Mucosa of descending colon (tissue), 3 donors: ENCODE measurements at regions not wholly inside any gene's neighbourhood (a gene's known extent, or its start where the extent isn't known, plus 50 kb on each side); places are given as distances from the start of the nearest gene placed in this dataset.

Source experiments
- ATAC-seq: fragments of 200-7000 bp; cut with Tn5 transposase; one replicate; pipeline ENCODE4 v1.9.1; 2020; ENCODE audit warnings: mild to moderate bottlenecking, moderate library complexity
- DNase-seq, 3 donors: peaks; one replicate each; pipeline ENCODE4 v3.0.0-alpha.2; 2020
- H3K36me3 ChIP-seq: fragments of 200-600 bp; one replicate; pipeline ENCODE4 v1.8.0; 2021; ENCODE audit warnings: low read depth, mild to moderate bottlenecking
- H3K4me1 ChIP-seq: fragments of 200-600 bp; one replicate; pipeline ENCODE4 v1.8.0; 2021; ENCODE audit warnings: low read depth, mild to moderate bottlenecking
- H3K4me3 ChIP-seq: fragments of 200-600 bp; one replicate; pipeline ENCODE4 v1.8.0; 2021; ENCODE audit warnings: mild to moderate bottlenecking
- H3K9me3 ChIP-seq: fragments of 200-600 bp; one replicate; pipeline ENCODE4 v1.8.0; 2021; ENCODE audit warnings: mild to moderate bottlenecking
- intact Hi-C, 2 donors: fragments of 100-400 bp; cut with DNase I in 1 of 2; cut with micrococcal nuclease in 1 of 2; formaldehyde crosslinking; loops; one replicate each; pipeline versions ENCODE4 v1.11.0 to v1.11.1; 2022; cut with DNase I, micrococcal nuclease
- TF ChIP-seq, protein P1 (sequence below): fragments of 200-600 bp; IDR thresholded peaks from one replicate; pipeline ENCODE4 v1.8.0; 2022; ENCODE audit warnings: antibody characterized with exemption, mild to moderate bottlenecking
- donor health status: DM: no; HTN: no; CAD: no; lungs with moderate emphysema.
- donor health status: DM: no; HTN: no; CAD: no.
- donor health status: DM: no; HTN: yes; CAD: no.

DNA sequence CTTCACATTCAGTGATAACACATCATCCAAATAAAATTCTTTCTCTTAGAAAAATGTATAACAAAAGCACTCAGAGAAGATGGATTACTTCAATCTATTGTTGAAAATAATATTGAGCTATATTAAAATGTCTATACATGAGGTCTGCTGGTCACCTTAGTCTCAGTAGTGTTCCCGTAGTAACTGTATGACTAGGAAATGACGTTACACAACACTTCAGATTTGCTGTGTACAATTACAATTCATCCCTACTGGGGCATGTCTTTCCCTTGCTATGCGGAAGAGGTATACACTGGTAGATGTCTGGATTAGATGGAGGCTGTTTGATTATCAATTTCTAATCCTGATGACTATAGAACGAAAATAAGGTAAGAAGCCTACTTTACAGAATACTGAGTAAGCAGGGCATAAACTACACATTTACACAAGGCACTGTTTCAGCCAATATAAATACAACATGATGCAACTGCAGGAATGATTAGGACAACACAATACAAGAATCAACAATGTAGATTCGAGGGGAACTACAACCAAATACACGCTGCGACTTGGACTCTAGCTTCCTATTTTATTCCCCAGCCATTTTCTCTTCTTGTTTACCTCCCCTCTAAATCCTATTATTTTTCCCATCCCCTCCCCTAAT is 982.5 kb upstream of the CDH8 start:
- ATAC-seq (no peak), DNase-seq (no peak)
- Histone ChIP-seq H3K36me3 (no peaks in the 10 kb centered on the region), H3K4me1 (no peaks in the 10 kb centered on the region), H3K4me3 (no peak overlapping the region), H3K9me3 (no peaks in the 10 kb centered on the region)
- TF ChIP-seq, protein P1, sequence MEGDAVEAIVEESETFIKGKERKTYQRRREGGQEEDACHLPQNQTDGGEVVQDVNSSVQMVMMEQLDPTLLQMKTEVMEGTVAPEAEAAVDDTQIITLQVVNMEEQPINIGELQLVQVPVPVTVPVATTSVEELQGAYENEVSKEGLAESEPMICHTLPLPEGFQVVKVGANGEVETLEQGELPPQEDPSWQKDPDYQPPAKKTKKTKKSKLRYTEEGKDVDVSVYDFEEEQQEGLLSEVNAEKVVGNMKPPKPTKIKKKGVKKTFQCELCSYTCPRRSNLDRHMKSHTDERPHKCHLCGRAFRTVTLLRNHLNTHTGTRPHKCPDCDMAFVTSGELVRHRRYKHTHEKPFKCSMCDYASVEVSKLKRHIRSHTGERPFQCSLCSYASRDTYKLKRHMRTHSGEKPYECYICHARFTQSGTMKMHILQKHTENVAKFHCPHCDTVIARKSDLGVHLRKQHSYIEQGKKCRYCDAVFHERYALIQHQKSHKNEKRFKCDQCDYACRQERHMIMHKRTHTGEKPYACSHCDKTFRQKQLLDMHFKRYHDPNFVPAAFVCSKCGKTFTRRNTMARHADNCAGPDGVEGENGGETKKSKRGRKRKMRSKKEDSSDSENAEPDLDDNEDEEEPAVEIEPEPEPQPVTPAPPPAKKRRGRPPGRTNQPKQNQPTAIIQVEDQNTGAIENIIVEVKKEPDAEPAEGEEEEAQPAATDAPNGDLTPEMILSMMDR: no peak
- intact Hi-C loops: no loop called here

DNA sequence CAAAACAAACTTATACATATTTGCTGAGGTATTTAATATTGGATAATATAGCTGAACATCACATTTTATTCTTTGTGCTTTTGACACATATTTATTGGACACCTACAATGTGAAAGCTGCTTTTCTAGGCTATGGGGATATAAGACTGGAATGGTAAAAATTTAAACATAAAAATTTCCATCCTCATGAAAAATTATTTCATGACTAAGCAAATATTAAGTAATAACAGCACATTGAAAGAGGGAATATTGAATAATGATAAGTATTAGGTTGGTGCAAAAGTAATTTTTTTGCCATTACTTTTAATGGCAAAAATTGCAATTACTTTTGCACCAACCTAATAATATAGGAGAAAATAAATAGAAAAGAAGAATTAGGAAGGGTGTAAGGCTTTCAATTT is 972.5 kb upstream of the CDH8 start:
- no peaks in the 10 kb centered on the region for H3K4me1 ChIP-seq
- no peak overlapping the region for H3K4me3 ChIP-seq
- ATAC-seq: no peak
- TF ChIP-seq, protein P1: no peak
- no peaks in the 10 kb centered on the region for H3K36me3 ChIP-seq
- DNase-seq: no peak
- intact Hi-C loops: no loop called here
- H3K9me3 ChIP-seq: no peaks in the 10 kb centered on the region

DNA sequence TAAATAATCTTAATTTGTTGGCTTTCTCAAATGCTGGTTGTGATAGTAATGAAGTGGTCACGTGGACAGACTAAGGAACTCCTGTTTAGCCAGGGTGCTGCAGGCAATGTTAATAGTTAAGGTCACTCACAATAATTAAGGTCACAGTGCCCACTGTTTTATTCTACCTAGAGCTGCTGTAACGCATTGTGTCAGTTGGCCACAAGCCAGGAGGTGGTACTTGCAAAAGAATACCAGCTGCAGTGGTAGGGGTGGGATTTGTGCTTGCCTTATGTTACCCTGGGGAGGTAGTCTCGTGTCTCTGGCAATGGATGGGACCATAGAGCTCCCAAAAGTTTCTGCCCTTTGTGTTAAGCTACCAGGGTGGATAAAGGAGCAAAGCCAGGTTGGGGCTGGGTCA is 969.1 kb upstream of the CDH8 start:
- ATAC-seq (no peak), DNase-seq (no peak)
- TF ChIP-seq, protein P1: no peak
- intact Hi-C loops: no loop called here
- H3K4me3 ChIP-seq: no peak overlapping the region
- H3K9me3 ChIP-seq: peaks cover 3% of the 10 kb centered on the region
- no peaks in the 10 kb centered on the region for H3K36me3 ChIP-seq
- H3K4me1 ChIP-seq: no peaks in the 10 kb centered on the region

DNA sequence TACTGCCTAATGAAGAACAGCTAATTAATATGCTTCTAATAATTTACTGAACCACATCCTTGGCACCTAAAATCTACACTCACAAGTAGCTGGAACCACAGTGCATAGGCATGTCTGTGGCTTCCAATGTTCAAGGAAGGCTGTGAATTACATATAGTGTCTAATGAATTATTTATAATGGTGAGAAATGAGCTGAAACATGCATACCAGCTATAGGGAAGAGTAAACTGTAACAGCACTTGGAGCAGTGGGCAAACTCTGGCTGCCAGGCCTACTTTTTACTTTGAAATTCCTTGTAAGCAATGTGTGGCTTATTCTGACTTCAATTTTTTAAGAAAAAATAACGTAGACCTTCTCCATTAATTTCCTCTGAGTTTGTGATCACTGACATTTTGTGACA is 953.2 kb upstream of the CDH8 start:
- Histone ChIP-seq H3K4me3 (no peak overlapping the region), H3K36me3 (no peaks in the 10 kb centered on the region), H3K4me1 (no peaks in the 10 kb centered on the region), H3K9me3 (no peaks in the 10 kb centered on the region)
- no peak for ATAC-seq
- TF ChIP-seq, protein P1: no peak
- no peak for DNase-seq
- intact Hi-C loops: no loop called here

DNA sequence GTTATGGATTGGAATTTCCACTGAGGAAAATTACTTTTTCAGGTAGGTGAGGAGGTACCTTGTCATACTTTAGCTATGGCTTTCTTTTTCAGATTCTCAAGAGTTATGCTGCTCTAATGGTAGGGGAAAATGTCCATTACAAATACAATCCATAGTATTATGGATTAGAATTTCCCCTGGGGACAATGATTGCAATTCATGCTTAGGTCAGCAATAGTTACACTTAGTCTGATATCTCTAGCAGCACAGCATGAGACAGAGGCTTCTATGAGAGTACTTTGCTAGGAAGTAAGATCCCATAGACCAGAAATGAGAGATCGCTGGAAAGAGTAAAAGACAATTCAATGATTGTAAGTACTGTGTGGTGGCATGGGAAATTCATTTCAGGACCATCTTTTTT is 949.5 kb upstream of the CDH8 start:
- Histone ChIP-seq H3K4me3 (no peak overlapping the region), H3K36me3 (no peaks in the 10 kb centered on the region), H3K4me1 (no peaks in the 10 kb centered on the region), H3K9me3 (no peaks in the 10 kb centered on the region)
- TF ChIP-seq, protein P1: no peak
- intact Hi-C loops: no loop called here
- ATAC-seq (no peak), DNase-seq (no peak)

DNA sequence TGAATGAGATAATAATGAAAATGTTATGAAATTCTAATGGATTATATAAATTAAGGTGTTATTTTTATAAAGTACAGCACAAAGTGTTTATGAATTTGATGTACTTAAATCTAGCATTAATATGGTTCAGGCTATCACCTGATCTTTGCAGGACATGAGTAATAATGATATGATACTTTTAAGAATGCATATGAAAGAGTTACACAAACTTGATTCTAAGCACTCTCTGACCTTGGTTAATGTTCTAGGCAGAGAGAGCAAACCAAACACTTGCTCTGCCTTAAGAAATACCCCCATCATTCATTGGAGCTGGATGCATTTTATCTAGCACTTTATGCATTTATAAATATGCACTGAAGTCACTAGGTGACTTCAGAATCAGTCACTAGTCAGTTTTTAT is 942.2 kb upstream of the CDH8 start:
- Histone ChIP-seq H3K4me3 (no peak overlapping the region), H3K4me1 (no peaks in the 10 kb centered on the region), H3K36me3 (no peaks in the 10 kb centered on the region), H3K9me3 (no peaks in the 10 kb centered on the region)
- DNase-seq (no peak), ATAC-seq (no peak)
- intact Hi-C loops: no loop called here
- TF ChIP-seq, protein P1: no peak
